ES-I3 (cell line): ENCODE measurements at regions not wholly inside any gene's neighbourhood (a gene's known extent, or its start where the extent isn't known, plus 50 kb on each side); places are given as distances from the start of the nearest gene placed in this dataset.

ENCODE experiments used
- H3K36me3 ChIP-seq: 2 replicates; pipeline ENCODE4 v1.6.1; 2013; ENCODE audit warnings: mild to moderate bottlenecking, low read length, control low read depth, moderate library complexity; ENCODE audit not compliant: insufficient read depth
- H3K4me1 ChIP-seq: 2 replicates; pipeline ENCODE4 v1.6.1; 2013; ENCODE audit warnings: mild to moderate bottlenecking, control low read depth, low read length; ENCODE audit not compliant: insufficient read depth
- H3K9ac ChIP-seq: 2 replicates; pipeline ENCODE4 v1.6.1; 2013; ENCODE audit warnings: low read depth, mild to moderate bottlenecking, low read length, moderate library complexity
- H3K9me3 ChIP-seq: 2 replicates; pipeline ENCODE4 v1.6.1; 2013; ENCODE audit warnings: mild to moderate bottlenecking, low read length, moderate library complexity; ENCODE audit not compliant: control insufficient read depth, insufficient read depth

DNA sequence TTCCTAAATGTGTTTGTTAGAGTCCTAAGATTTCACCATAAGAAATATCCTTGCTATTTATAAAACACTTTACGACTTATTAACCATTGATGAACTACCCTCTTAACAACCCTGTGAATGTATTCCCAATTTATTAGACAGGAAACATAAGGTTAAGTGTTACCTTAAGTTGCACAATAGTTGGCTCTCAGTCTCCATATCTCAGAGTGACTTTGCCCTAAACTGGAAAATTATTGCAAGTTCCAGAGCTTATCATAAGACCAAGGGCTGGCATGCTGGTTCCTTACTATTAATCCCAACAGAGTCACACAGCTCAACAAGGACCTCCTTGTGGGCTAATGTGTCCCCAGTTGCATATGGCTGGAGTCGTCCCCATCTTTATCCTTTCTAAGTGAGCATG lies 165.8 kb downstream of the INSIG2 start:
- no peaks in the 10 kb centered on the region for H3K9me3 ChIP-seq
- H3K36me3 ChIP-seq: no peaks in the 10 kb centered on the region
- H3K9ac ChIP-seq: no peak overlapping the region
- peaks cover 24% of the 10 kb centered on the region for H3K4me1 ChIP-seq

DNA sequence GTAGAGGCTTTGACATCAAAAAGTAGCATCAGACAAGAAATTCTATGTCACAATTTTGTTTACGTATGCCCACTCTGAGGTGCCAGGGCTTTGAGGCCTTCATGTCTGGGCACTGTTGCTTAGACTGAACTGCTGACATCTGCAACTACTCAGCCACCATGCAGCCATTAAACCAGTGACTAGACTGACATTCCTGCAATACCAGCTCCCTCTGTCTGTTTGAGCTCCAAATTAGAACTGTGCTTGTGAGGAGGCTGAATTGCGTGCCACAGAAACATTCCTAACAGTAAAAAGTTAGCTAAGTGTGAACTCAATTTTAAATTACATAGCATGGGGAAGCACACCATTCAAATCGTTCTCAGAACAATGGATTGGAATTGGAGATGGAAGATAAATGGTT lies 163.2 kb downstream of the INSIG2 start:
- Histone ChIP-seq H3K9me3 (no peaks in the 10 kb centered on the region), H3K36me3 (no peaks in the 10 kb centered on the region), H3K4me1 (peaks cover 27% of the 10 kb centered on the region), H3K9ac (no peak overlapping the region)

DNA sequence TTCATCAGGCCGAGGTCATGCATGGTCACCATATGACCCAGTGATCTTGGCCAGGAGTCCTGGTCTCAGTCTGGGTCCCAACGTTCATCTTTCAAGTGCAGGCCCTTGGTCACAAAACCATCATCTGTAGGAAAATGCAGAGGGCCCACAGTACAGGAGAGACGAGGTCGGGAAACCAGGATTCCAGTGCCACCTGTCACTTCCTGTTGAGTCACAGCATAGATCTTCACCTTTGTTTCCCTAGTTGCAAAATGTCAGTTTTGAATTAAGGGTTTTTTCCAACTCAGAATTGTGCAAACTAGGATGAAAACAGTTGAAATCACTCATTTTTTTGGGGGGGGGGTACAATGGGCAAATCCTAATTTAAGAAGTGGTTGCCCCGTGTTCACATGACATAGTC lies 162.2 kb downstream of the INSIG2 start:
- Histone ChIP-seq H3K4me1 (peaks cover 24% of the 10 kb centered on the region), H3K9me3 (no peaks in the 10 kb centered on the region), H3K9ac (no peak overlapping the region), H3K36me3 (no peaks in the 10 kb centered on the region)

- Histone ChIP-seq H3K36me3 (no peaks in the 10 kb centered on the region), H3K9me3 (no peaks in the 10 kb centered on the region), H3K4me1 (peaks cover 24% of the 10 kb centered on the region), H3K9ac (no peak overlapping the region)
These were observed 161.7 kb downstream of the INSIG2 start for GRCh38 chr2:118250001-118250400.

DNA sequence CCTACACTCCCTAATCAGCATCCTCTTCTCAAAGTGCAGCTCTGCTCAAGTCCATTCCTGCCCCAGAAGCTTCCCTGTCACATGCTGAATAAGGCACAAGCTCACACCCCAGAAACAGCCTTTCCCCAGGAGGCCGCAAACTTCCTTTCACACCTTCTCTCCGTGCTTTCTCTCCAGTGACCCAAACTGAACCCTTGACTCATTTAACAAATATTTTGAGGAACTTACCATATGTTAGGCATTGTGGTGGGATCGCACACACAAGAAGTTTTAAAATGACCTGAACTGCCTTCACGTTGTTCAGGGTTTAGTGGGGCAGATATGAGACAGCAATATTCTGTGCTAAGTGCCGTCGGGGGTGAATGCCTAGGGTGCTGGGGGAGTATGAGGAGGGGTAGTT lies 161.3 kb downstream of the INSIG2 start:
- Histone ChIP-seq H3K9me3 (no peaks in the 10 kb centered on the region), H3K36me3 (no peaks in the 10 kb centered on the region), H3K9ac (no peak overlapping the region), H3K4me1 (peaks cover 24% of the 10 kb centered on the region)

DNA sequence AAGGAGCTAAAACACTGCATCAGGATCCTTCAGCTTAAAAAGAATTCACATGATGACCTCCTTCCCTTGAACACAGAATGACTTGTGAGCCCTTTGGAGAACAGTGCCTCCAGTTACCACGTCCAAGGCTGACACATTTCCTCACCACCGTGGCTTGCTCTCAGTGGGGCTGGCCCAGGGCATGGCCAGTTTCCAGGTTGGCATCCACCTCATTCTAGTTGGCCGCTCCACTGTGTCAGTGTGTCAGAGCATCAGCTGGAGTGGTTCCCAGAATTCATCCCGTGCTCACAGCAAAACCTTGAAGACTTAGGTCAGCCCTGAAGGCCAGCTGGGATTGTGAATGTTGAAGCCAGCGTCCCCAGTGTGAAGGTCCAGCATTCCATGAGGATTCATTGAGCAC lies 158.5 kb downstream of the INSIG2 start:
- Histone ChIP-seq H3K4me1 (peaks cover 24% of the 10 kb centered on the region), H3K9ac (no peak overlapping the region), H3K36me3 (no peaks in the 10 kb centered on the region), H3K9me3 (no peaks in the 10 kb centered on the region)

DNA sequence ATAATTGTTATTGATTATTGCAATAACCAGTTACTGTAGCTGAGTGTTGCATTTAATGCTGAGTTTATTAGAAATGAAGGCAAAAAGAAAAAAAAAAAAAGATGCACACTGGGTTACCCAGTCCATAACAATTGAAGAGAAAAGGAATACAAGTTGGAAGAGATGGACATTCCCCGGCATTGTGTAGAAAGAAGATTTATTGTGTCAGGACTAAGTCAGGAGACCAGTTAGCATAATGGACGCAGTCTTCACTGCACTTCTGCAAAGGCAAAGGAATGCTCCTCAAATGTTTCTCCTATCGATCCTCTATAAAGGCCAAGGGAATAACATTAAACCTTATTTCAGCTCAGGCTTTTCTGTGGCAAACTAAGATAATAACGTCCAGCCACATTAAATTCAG lies 157.8 kb downstream of the INSIG2 start:
- no peak overlapping the region for H3K9ac ChIP-seq
- H3K9me3 ChIP-seq: no peaks in the 10 kb centered on the region
- no peaks in the 10 kb centered on the region for H3K36me3 ChIP-seq
- peaks cover 17% of the 10 kb centered on the region for H3K4me1 ChIP-seq

DNA sequence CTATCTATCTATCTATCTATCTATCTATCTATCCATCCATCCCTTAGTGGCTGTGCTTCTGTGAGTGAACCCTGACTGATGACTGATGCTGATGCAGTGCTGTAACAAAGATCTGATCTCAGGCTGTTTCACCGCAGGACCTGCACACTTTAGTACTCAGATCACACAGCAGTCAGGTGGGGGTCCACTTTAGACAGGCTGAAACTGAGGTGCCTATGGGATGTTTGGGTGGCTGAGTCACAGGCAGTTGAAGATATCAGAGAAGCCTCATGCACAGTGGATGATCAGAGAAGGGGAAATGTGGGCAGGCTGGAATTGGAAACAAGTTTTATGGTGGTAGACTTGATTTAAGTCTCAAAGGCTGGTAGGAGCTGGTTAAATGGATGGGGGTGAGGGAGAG lies 156.4 kb downstream of the INSIG2 start:
- 0 out of 2 replicates have a peak, but pooled peaks cover 4% of the 10 kb centered on the region for H3K4me1 ChIP-seq
- H3K9ac ChIP-seq: no peak overlapping the region
- no peaks in the 10 kb centered on the region for H3K36me3 ChIP-seq
- H3K9me3 ChIP-seq: no peaks in the 10 kb centered on the region

DNA sequence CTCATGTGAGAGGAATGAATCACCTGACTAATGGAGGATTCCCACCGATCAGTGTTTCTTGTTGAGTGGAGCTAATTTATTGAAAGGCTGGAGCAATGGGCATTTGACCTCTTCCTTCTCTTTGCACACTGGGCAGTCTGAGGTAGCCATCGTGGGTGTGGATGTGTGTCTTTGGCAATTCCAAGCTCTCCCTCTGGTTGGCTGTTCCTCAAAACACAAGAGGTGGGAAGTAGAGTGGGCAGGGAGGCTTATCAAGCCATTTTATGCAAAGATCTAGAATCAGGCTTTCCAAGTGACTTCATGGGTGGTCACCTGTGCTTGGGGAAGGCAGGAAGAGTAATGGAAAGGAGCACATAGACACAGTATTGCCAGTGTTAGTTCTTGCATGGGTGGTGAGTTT lies 154.8 kb downstream of the INSIG2 start:
- H3K4me1 ChIP-seq: no peaks in the 10 kb centered on the region
- no peak overlapping the region for H3K9ac ChIP-seq
- H3K36me3 ChIP-seq: no peaks in the 10 kb centered on the region
- no peaks in the 10 kb centered on the region for H3K9me3 ChIP-seq

DNA sequence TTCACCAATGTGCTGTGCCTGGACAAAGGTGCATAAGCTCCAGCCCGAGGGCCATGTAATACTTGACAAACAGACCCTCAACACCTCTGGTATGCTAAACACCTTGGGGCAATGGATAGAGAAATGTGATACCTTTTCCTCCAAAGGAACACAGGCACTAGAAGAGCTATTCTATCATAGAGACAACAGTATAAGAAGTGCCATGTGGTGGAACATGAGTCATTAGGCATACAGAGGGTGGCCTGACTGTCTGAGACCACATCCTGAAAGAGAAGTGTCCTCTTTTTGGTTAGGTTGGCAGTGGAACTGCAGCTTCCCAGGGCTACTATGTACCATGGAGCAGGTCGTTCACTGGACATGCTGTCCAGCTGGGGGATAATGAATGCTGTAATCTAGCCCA lies 153.9 kb downstream of the INSIG2 start:
- no peak overlapping the region for H3K9ac ChIP-seq
- no peaks in the 10 kb centered on the region for H3K36me3 ChIP-seq
- no peaks in the 10 kb centered on the region for H3K4me1 ChIP-seq
- H3K9me3 ChIP-seq: no peaks in the 10 kb centered on the region

- no peaks in the 10 kb centered on the region for H3K4me1 ChIP-seq
- H3K9me3 ChIP-seq: no peaks in the 10 kb centered on the region
- H3K36me3 ChIP-seq: no peaks in the 10 kb centered on the region
- H3K9ac ChIP-seq: no peak overlapping the region
These were observed 152.9 kb downstream of the INSIG2 start for GRCh38 chr2:118241128-118241527.

DNA sequence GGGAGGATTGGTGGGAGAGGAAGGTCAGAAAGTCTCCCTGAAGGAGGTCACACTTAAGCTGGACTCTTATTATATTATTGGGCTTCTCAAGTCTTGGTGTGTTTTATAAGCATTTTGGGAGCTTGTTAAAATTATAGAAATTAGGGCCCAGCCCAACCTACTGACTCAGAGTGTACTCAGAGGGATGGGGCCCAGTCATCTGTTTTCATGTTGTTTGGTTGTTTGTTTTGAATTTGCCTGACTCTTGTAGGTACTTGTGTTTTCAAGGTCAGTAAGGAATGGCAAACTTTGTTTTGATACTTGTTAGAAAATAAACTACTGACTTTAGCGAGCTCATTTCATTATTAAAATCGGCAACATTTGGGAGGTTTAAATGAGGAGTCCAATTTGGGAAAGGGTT lies 152.0 kb downstream of the INSIG2 start:
- Histone ChIP-seq H3K4me1 (no peaks in the 10 kb centered on the region), H3K9ac (no peak overlapping the region), H3K9me3 (no peaks in the 10 kb centered on the region), H3K36me3 (no peaks in the 10 kb centered on the region)

DNA sequence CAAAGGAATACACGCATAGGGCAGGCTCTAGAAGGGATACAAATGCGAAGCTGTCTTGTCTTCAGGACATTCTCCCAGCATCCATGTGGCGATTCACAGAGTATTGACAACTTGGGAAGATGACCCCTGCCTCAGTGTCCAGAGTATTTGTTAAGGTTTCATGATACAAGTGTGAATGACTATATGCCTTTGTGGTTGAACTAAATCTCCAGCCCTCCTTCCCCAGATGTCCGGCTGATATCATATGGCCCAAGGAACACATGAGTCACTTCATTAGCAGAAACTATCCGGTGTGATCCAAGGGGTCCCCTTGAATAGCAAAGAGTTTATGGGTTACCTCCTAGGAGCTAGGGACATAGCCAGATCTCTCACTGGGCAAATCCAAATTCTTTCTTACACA lies 151.0 kb downstream of the INSIG2 start:
- Histone ChIP-seq H3K4me1 (no peaks in the 10 kb centered on the region), H3K9me3 (no peaks in the 10 kb centered on the region), H3K9ac (no peak overlapping the region), H3K36me3 (no peaks in the 10 kb centered on the region)

- Histone ChIP-seq H3K4me1 (no peaks in the 10 kb centered on the region), H3K36me3 (no peaks in the 10 kb centered on the region), H3K9ac (no peak overlapping the region), H3K9me3 (no peaks in the 10 kb centered on the region)
These were observed 149.2 kb downstream of the INSIG2 start for GRCh38 chr2:118237451-118237850.

DNA sequence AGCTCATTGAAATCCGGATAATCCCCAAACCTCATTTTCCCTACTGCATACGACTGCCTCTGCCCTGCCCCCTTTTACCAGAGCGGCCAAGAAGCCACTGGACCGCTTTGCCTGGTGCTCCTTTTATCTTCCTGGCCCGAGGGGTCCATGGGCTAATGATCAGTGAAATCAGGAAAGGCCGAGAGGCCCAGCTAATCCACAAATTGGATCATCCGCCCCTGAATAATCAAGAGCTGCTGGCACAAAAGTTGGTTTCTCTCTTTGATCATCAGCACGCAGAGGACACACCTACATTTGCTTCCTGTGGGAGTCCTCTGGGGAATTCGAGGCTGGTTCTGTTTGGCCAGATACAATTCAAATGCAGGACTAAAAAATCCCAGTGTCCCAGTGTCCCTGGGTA lies 144.5 kb downstream of the INSIG2 start:
- H3K36me3 ChIP-seq: no peaks in the 10 kb centered on the region
- no peaks in the 10 kb centered on the region for H3K9me3 ChIP-seq
- no peak overlapping the region for H3K9ac ChIP-seq
- H3K4me1 ChIP-seq: no peaks in the 10 kb centered on the region

DNA sequence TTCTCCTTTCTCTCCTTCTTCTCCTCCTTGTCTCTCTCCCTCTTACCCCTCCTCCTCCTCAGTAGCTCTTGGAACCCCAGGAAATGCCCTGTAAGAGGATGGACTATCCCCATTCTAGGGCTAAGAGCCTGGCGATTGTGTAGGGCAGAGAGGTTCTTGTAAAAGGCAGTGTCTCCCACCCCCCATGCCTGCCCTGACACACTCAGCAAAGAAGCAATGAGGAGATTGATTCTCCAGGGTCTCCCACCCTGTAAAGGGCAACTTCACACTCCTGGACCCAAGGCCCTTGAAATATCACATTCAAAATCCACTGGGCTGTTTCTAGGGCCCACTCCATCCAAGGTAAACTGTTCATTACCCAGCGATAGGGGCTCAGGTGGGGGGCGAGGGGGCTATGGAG lies 144.1 kb downstream of the INSIG2 start:
- H3K9me3 ChIP-seq: no peaks in the 10 kb centered on the region
- no peaks in the 10 kb centered on the region for H3K4me1 ChIP-seq
- no peaks in the 10 kb centered on the region for H3K36me3 ChIP-seq
- H3K9ac ChIP-seq: no peak overlapping the region
